ENCODE measurements at regions not wholly inside any gene's neighbourhood (a gene's known extent, or its start where the extent isn't known, plus 50 kb on each side); places are given as distances from the start of the nearest gene placed in this dataset.
A peak's percentile ranks its signal among the peaks of the same experiment; 100 is the strongest.
"Not testable (repeated sequence)": the region's sequence is repeated elsewhere in the genome, so short reads cannot be mapped to it uniquely, and the experiment has no call there.

GRCh38 chr12:131578828-131579470 is 131.9 kb upstream of the SFSWAP start:
- DNase-seq (ENCODE audit: low spot score) = no peak

- peak; percentile 33 for DNase-seq (ENCODE audit: low spot score)
These were observed 127.7 kb upstream of the SFSWAP start for GRCh38 chr12:131583090-131583712.

DNA sequence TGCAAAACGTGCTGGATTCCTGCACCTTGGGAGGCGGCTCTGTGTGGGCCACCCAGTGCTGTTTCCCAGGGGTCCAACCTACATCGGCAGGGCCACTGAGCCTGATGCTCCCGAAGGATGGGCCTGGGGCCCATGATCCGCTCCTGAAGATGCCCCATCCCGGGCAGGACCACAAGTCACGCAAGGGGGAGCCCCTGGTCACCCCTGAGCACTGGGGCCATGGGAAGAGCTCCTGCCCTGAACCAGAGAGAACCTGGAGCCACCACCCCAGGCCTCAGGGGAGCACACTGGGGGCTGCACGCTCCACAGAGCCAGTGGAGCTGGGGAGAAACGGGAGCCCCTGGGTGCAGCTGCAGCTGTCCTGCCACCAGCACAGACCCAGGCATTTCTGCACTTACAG is 124.6 kb upstream of the SFSWAP start:
- no peak for DNase-seq (ENCODE audit: low spot score)

GRCh38 chr12:131586761-131587160 is 124.1 kb upstream of the SFSWAP start:
- no peak for DNase-seq (ENCODE audit: low spot score)

- no peak for DNase-seq (ENCODE audit: low spot score)
These were observed 123.3 kb upstream of the SFSWAP start for GRCh38 chr12:131587565-131587964.

DNA sequence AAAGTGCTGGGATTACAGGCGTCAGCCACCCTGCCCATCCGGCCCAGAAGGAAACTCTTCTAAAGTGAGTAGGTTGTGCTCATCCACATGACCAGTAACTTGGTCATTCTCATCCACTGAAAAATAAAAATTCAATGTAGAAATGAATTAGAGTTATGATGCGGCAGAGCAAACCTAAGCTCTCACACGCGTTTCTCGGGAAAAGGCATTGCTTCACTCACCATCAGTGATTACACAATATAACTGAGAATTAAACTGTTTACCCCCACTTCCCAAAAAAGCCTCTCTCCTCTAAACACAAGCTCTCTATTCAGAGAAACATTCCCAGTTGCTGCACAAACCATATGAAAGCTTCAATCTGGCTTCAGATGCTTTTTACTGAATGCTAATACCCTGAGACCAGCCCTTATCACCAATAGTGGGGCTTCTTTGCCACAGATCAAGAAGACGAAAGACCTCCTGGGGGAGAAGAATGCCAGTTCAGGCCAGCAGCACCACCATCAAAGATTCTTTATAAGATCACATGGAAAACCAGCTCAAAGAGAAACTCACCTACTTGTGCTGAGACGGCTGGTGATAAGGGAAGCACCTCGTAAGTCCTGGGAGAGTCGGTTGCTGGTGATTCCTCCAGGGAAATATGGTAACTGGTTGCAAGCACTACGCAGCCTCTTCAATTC is 121.5 kb upstream of the SFSWAP start:
- DNase-seq (ENCODE audit: low spot score) = no peak

- DNase-seq (ENCODE audit: low spot score) = no peak
These were observed 120.9 kb upstream of the SFSWAP start for GRCh38 chr12:131589966-131590365.

- no peak for DNase-seq (ENCODE audit: low spot score)
These were observed 119.8 kb upstream of the SFSWAP start for GRCh38 chr12:131591136-131591535.

- DNase-seq (ENCODE audit: low spot score) = peak; percentile 11
These were observed 118.9 kb upstream of the SFSWAP start for GRCh38 chr12:131591714-131592709.

DNA sequence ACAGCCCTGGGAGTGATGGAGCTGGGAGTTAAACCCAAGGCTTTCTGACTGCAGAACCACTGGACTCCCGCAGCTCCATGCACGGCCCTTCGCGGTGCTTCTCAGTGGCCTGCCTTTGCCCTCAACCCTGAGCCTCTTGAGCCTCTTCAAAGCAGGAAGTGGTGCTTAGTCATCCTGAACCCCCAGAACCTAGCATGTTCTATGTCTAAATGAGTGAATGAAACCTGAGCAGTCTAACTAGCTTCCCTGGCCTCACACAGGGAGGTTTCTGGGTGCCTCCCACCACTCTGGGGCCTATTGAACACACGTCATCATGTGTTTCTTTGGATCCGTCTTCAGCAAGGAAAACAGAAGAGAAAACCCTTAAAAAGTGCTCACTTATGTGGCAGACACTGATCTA is 117.9 kb upstream of the SFSWAP start:
- DNase-seq (ENCODE audit: low spot score) = no peak

DNA sequence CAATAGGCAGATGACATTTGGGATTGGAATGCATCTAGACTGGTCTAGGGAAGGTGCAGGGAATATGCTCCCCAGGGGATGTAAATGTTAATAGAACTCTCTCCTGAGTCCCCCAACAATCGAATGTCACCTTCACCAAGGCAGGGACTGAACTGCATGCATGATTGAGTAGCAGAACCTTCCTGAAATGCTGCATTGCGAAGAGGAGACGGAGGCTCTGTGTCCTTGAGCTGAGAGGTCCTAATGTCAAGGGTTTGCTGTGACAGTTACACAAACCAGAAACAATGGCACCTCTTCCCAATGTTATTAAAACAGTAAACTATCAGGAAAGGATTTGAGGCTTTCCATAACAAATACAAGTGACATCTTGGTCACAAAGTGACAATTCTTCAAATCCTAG is 117.5 kb upstream of the SFSWAP start:
- no peak for DNase-seq (ENCODE audit: low spot score)

DNA sequence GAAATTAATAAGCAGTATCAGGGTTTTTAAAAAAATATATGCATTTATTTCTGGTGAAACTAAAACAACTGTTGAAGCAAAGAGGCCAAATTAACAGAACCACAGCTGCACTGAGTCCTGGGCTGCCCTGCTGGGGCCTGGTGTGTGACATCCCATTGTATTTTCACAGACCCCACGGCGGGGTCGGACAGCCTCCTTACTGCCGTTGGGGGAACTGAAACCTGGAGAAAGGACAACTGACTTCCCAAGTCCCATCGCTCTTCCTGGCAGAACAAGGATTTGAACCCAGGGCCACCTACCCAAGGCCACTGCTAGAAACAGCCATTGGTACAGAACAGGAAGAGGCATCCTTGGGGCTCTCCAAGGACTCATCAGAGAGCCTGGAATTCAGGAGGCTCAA is 114.8 kb upstream of the SFSWAP start:
- no peak for DNase-seq (ENCODE audit: low spot score)

DNA sequence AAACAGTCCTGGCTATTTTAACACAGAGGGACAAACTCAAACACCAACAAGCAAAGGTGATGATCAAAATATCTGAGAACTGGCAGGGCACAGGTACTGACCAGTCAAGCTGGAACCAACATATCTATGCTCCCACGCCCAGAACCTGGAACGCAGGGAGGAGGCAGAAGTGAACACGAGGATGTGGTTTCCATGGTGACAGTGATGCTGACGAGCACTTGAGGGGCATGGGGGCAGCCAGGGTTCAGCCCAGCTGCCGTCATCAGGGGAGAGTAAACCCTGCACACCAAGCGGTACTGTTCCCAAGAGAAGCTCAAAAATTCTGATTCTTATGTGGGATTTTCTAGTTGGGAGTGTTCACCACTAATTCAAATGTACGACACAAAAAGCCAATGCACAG is 113.6 kb upstream of the SFSWAP start:
- DNase-seq (ENCODE audit: low spot score) = no peak

DNA sequence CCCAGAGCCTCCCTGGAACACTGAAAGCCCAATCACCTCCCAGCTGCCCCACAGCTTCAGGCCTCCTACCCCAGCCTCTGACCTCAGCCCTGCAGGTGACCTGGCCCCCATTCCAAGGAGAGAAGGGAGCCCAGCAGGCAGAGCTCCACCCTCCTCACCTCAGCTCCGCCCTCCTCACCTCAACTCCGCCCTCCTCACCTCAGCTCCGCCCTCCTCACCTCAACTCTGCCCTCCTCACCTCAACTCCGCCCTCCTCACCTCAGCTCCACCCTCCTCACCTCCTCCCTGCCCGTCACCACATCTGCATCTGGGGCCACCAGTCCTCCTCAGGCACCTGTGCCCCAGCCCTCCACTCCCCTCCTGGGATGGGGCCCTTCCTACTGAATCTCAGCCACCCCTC is 112.2 kb upstream of the SFSWAP start:
- DNase-seq (ENCODE audit: low spot score) = no peak

GRCh38 chr12:131599190-131600159 is 111.4 kb upstream of the SFSWAP start:
- DNase-seq (ENCODE audit: low spot score) = no peak

DNA sequence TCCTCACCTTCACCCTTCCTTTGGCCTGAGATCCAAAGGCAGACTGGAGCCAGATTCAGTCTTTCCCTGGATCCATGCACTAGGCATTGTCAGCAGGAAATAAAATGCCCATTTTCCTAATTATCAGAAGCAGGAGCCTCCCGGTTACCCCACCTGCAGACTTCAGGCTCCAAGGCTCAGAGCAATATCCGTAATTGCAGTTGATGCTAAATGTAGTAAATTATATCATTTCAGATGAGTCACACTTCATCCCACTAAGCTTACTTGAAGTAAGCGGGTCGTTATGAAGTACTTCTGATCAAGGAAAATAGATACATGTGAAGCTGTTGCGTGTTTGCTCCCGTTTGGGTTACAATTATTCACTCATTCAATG is 110.7 kb upstream of the SFSWAP start:
- no peak for DNase-seq (ENCODE audit: low spot score)

- not testable (repeated sequence) for DNase-seq (ENCODE audit: low spot score)
These were observed 109.4 kb upstream of the SFSWAP start for GRCh38 chr12:131601499-131601898.

DNA sequence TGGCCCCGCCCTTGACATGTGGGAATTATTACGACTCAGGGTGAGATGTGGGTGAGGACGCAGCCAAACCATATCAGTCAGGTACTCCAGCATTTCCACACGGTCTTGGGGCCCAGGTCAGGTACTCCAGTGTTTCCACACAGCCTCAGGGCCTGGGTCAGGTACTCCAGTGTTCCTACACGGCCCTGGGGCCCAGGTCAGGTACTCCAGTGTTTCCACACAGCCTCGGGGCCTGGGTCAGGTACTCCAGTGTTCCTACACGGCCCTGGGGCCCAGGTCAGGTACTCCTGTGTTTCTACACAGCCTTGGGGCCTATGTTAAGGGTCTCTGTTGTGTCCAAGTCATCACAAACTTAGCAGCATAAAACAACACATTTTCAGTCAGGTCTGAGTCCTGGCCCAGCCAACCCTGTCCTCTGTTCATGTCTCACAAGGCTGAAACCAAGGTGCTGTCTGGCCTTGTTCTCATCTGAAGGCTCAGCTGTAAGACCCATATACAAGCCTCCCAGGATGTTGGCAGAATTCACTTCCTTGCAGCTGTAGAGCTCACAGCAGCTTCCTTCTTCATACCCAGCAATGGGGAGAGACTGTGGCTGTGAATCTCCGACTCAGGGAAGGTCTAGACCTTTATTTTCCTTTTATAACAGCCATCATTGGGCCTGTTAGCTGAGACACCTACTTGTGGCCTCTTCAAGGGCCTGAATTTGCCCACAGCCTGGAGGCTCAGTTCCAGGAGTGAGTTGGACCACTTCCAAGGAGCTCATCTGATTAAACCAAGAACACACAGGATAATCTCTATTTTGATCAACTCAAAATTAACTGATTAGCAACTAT is 107.6 kb upstream of the SFSWAP start:
- DNase-seq (ENCODE audit: low spot score) = no peak

GRCh38 chr12:131603939-131604795 is 106.7 kb upstream of the SFSWAP start:
- DNase-seq (ENCODE audit: low spot score) = no peak
